ENCODE measurements at regions not wholly inside any gene's neighbourhood (a gene's known extent, or its start where the extent isn't known, plus 50 kb on each side); places are given as distances from the start of the nearest gene placed in this dataset.

- TF ChIP-seq CTCF (IDR thresholded peaks at IDR 0.05; ENCODE audit: poor library complexity) (no peak), EZH2 (IDR thresholded peaks at IDR 0.05; ENCODE audit: borderline replicate concordance) (no peak)
Measured at GRCh38 chr14:54123841-54124240, 167.2 kb upstream of the BMP4 start.

Measured in hepatocyte (in vitro differentiated cells).